ENCODE measurements at regions not wholly inside any gene's neighbourhood (a gene's known extent, or its start where the extent isn't known, plus 50 kb on each side); places are given as distances from the start of the nearest gene placed in this dataset.

- Histone ChIP-seq H3K27me3 (ENCODE audit: control insufficient read depth, insufficient read depth, low read length) (no peaks in the 10 kb centered on the region), H3K9ac (no peak overlapping the region), H3K79me2 (no peaks in the 10 kb centered on the region), H3K27ac (no peak overlapping the region), H3K4me1 (no peaks in the 10 kb centered on the region), H3K4me3 (ENCODE audit: low read depth, low read length) (no peak overlapping the region), H2AFZ (no peak overlapping the region), H3K4me2 (ENCODE audit: low read length) (no peak overlapping the region), H3K9me3 (ENCODE audit: control insufficient read depth, low read length) (no peaks in the 10 kb centered on the region), H3K36me3 (ENCODE audit: control insufficient read depth, insufficient read depth, low read length) (no peaks in the 10 kb centered on the region)
- no peak for TF ChIP-seq CTCF (IDR thresholded peaks at IDR 0.05)
Measured at GRCh38 chr4:17385403-17385802, 126.5 kb downstream of the QDPR start.

- H3K79me2 ChIP-seq = no peaks in the 10 kb centered on the region
- H3K4me1 ChIP-seq = no peaks in the 10 kb centered on the region
- H3K9ac ChIP-seq = no peak overlapping the region
- H3K9me3 ChIP-seq (ENCODE audit: control insufficient read depth, low read length) = no peaks in the 10 kb centered on the region
- H3K27ac ChIP-seq = no peak overlapping the region
- H2AFZ ChIP-seq = no peak overlapping the region
- H3K27me3 ChIP-seq (ENCODE audit: control insufficient read depth, insufficient read depth, low read length) = no peaks in the 10 kb centered on the region
- no peak for TF ChIP-seq CTCF (IDR thresholded peaks at IDR 0.05)
- H3K4me3 ChIP-seq (ENCODE audit: low read depth, low read length) = no peak overlapping the region
- no peak overlapping the region for H3K4me2 ChIP-seq (ENCODE audit: low read length)
- H3K36me3 ChIP-seq (ENCODE audit: control insufficient read depth, insufficient read depth, low read length) = no peaks in the 10 kb centered on the region
Measured at GRCh38 chr4:17380347-17380746, 131.5 kb downstream of the QDPR start.

GRCh38 chr4:17376205-17376604 lies 135.7 kb downstream of the QDPR start:
- Histone ChIP-seq H3K4me1 (no peaks in the 10 kb centered on the region), H2AFZ (no peak overlapping the region), H3K36me3 (ENCODE audit: control insufficient read depth, insufficient read depth, low read length) (no peaks in the 10 kb centered on the region), H3K27ac (no peak overlapping the region), H3K9me3 (ENCODE audit: control insufficient read depth, low read length) (no peaks in the 10 kb centered on the region), H3K4me3 (ENCODE audit: low read depth, low read length) (no peak overlapping the region), H3K4me2 (ENCODE audit: low read length) (no peak overlapping the region), H3K9ac (no peak overlapping the region), H3K79me2 (no peaks in the 10 kb centered on the region), H3K27me3 (ENCODE audit: control insufficient read depth, insufficient read depth, low read length) (no peaks in the 10 kb centered on the region)
- TF ChIP-seq CTCF (IDR thresholded peaks at IDR 0.05) = no peak

GRCh38 chr4:17373666-17374065 lies 138.2 kb downstream of the QDPR start:
- Histone ChIP-seq H3K4me2 (ENCODE audit: low read length) (no peak overlapping the region), H3K9me3 (ENCODE audit: control insufficient read depth, low read length) (no peaks in the 10 kb centered on the region), H3K27ac (no peak overlapping the region), H3K4me3 (ENCODE audit: low read depth, low read length) (no peak overlapping the region), H3K27me3 (ENCODE audit: control insufficient read depth, insufficient read depth, low read length) (no peaks in the 10 kb centered on the region), H2AFZ (no peak overlapping the region), H3K79me2 (no peaks in the 10 kb centered on the region), H3K36me3 (ENCODE audit: control insufficient read depth, insufficient read depth, low read length) (no peaks in the 10 kb centered on the region), H3K4me1 (no peaks in the 10 kb centered on the region), H3K9ac (no peak overlapping the region)
- TF ChIP-seq CTCF (IDR thresholded peaks at IDR 0.05) = no peak

GRCh38 chr4:17370818-17371217 lies 141.1 kb downstream of the QDPR start:
- no peak overlapping the region for H3K27ac ChIP-seq
- H3K9ac ChIP-seq = no peak overlapping the region
- H3K36me3 ChIP-seq (ENCODE audit: control insufficient read depth, insufficient read depth, low read length) = no peaks in the 10 kb centered on the region
- H3K27me3 ChIP-seq (ENCODE audit: control insufficient read depth, insufficient read depth, low read length) = no peaks in the 10 kb centered on the region
- H2AFZ ChIP-seq = no peak overlapping the region
- no peaks in the 10 kb centered on the region for H3K79me2 ChIP-seq
- no peak for TF ChIP-seq CTCF (IDR thresholded peaks at IDR 0.05)
- no peaks in the 10 kb centered on the region for H3K9me3 ChIP-seq (ENCODE audit: control insufficient read depth, low read length)
- H3K4me3 ChIP-seq (ENCODE audit: low read depth, low read length) = no peak overlapping the region
- H3K4me1 ChIP-seq = no peaks in the 10 kb centered on the region
- H3K4me2 ChIP-seq (ENCODE audit: low read length) = no peak overlapping the region
